IMR-90 (cell line): ENCODE measurements at regions not wholly inside any gene's neighbourhood (a gene's known extent, or its start where the extent isn't known, plus 50 kb on each side); places are given as distances from the start of the nearest gene placed in this dataset.

ENCODE experiments used
- ATAC-seq: fragments of 200-7000 bp; cut with Tn5 transposase; 2 replicates; pipeline ENCODE4 v1.9.1; 2020; ENCODE audit warnings: low read depth, mild to moderate bottlenecking, moderate library complexity
- BruUV-seq: library from RNA; stranded (reverse); fragments of 400-500 nt; replicated peaks from 2 replicates; lab custom pipeline; 2021; lab: Mats Ljungman, UMichigan
- CTCF ChIA-PET: fragments of 300-600 bp; formaldehyde crosslinking; extraction: SDS; loops from one replicate; lab custom pipeline; 2021; ENCODE audit warnings: antibody characterized with exemption; lab: Yijun Ruan, JAX
- POLR2A ChIA-PET: fragments of 300-600 bp; sonication (Branson Sonifier 250); formaldehyde crosslinking; loops from one replicate; lab custom pipeline; 2022; ENCODE audit warnings: antibody characterized with exemption; ENCODE audit not compliant: unreplicated experiment; lab: Charles Lee
- DNase-seq: peaks from one replicate; pipeline ENCODE4 v3.0.0; 2013
- H2AFZ ChIP-seq: replicated peaks from 2 replicates; pipeline ENCODE3; 2013; ENCODE audit warnings: low read length, mild to moderate bottlenecking; ENCODE audit not compliant: poor library complexity
- H2AK5ac ChIP-seq: 2 replicates; pipeline ENCODE4 v1.6.1; 2013; ENCODE audit warnings: low read depth, low read length, inconsistent platforms
- H2AK9ac ChIP-seq: replicated peaks from 2 replicates; pipeline ENCODE3; 2013; ENCODE audit warnings: mild to moderate bottlenecking, low read depth, low read length, moderate library complexity; ENCODE audit not compliant: poor library complexity
- H2BK120ac ChIP-seq: 2 replicates; pipeline ENCODE4 v1.6.1; 2013; ENCODE audit warnings: low read depth, low read length, inconsistent platforms
- H2BK15ac ChIP-seq: 3 replicates; pipeline ENCODE4 v1.6.1; 2013; ENCODE audit warnings: low read depth, low read length, inconsistent platforms
- H2BK20ac ChIP-seq: 2 replicates; pipeline ENCODE4 v1.6.1; 2013; ENCODE audit warnings: low read depth, mild to moderate bottlenecking, inconsistent platforms, low read length, moderate library complexity
- H2BK5ac ChIP-seq: 2 replicates; pipeline ENCODE4 v1.6.1; 2013; ENCODE audit warnings: mild to moderate bottlenecking, low read depth, low read length, inconsistent platforms; ENCODE audit not compliant: poor library complexity, severe bottlenecking
- H3K14ac ChIP-seq: replicated peaks from 2 replicates; pipeline ENCODE4 v1.6.1; 2013; ENCODE audit warnings: low read depth, low read length, inconsistent platforms
- H3K18ac ChIP-seq: 2 replicates; pipeline ENCODE4 v1.6.1; 2013; ENCODE audit warnings: low read depth, low read length, control low read depth
- H3K23ac ChIP-seq: 2 replicates; pipeline ENCODE4 v1.6.1; 2013; ENCODE audit warnings: low read depth, low read length, inconsistent platforms
- H3K27ac ChIP-seq: 2 replicates; pipeline ENCODE4 v1.5.1; 2013; ENCODE audit warnings: mild to moderate bottlenecking, control low read depth, low read length; ENCODE audit not compliant: insufficient read depth
- H3K27me3 ChIP-seq: 2 replicates; pipeline ENCODE4 v1.6.1; 2013; ENCODE audit warnings: low read length; ENCODE audit not compliant: control insufficient read depth, insufficient read depth
- H3K36me3 ChIP-seq: 2 replicates; pipeline ENCODE4 v1.6.1; 2013; ENCODE audit warnings: low read length, mixed read lengths; ENCODE audit not compliant: control insufficient read depth, insufficient read depth
- H3K4ac ChIP-seq: 2 replicates; pipeline ENCODE4 v1.6.1; 2013; ENCODE audit warnings: low read depth, low read length, inconsistent platforms
- H3K4me1 ChIP-seq: 2 replicates; pipeline ENCODE4 v1.6.1; 2013; ENCODE audit warnings: low read length, mixed read lengths; ENCODE audit not compliant: control insufficient read depth, insufficient read depth
- H3K4me2 ChIP-seq: 2 replicates; pipeline ENCODE4 v1.6.1; 2013; ENCODE audit warnings: low read depth, mild to moderate bottlenecking, control low read depth, low read length, moderate library complexity
- H3K4me3 ChIP-seq: 2 replicates; pipeline ENCODE4 v1.5.1; 2013; ENCODE audit warnings: low read depth, mild to moderate bottlenecking, control low read depth, low read length, moderate library complexity; ENCODE audit not compliant: insufficient read depth
- H3K56ac ChIP-seq: 2 replicates; pipeline ENCODE4 v1.6.1; 2013; ENCODE audit warnings: low read length, inconsistent platforms; ENCODE audit not compliant: insufficient read depth; ENCODE audit errors: extremely low read depth
- H3K79me1 ChIP-seq, 2 experiments: 2 replicates each; pipeline ENCODE4 v1.6.1; 2013; ENCODE audit warnings: low read length in 2 of 2, inconsistent platforms in 1 of 2, low read depth in 1 of 2
- H3K9ac ChIP-seq: 2 replicates; pipeline ENCODE4 v1.6.1; 2013; ENCODE audit warnings: low read depth, low read length, control low read depth
- H3K9me1 ChIP-seq: 2 replicates; pipeline ENCODE4 v1.6.1; 2013; ENCODE audit warnings: low read length, inconsistent platforms; ENCODE audit not compliant: insufficient read depth
- H3K9me3 ChIP-seq: 2 replicates; pipeline ENCODE4 v1.6.1; 2013; ENCODE audit warnings: low read length; ENCODE audit not compliant: control insufficient read depth, insufficient read depth
- H4K20me1 ChIP-seq: 2 replicates; pipeline ENCODE4 v1.6.1; 2013; ENCODE audit warnings: low read length, inconsistent platforms; ENCODE audit not compliant: insufficient read depth
- H4K5ac ChIP-seq: 2 replicates; pipeline ENCODE4 v1.6.1; 2013; ENCODE audit warnings: mild to moderate bottlenecking, low read depth, low read length, control low read depth
- H4K8ac ChIP-seq, 2 experiments: 2 replicates each; pipeline ENCODE4 v1.6.1; 2013; ENCODE audit warnings: low read depth in 2 of 2, low read length in 2 of 2, control low read depth in 1 of 2, inconsistent platforms in 1 of 2
- H4K91ac ChIP-seq: 2 replicates; pipeline ENCODE4 v1.6.1; 2013; ENCODE audit warnings: low read depth, low read length, inconsistent platforms; ENCODE audit not compliant: insufficient read depth
- BHLHE40 ChIP-seq: fragments of 150-350 bp; IDR thresholded peaks from 2 replicates; pipeline ENCODE4 v1.6.1; 2016; ENCODE audit warnings: mild to moderate bottlenecking, low read depth, low read length
- CEBPB ChIP-seq: IDR thresholded peaks from 2 replicates; pipeline ENCODE4 v1.6.1; 2012; ENCODE audit warnings: low read depth, low read length, improper control_type of control experiment
- CHD1 ChIP-seq: IDR thresholded peaks from 2 replicates; pipeline ENCODE4 v1.6.1; 2012; ENCODE audit warnings: low read depth, low read length, improper control_type of control experiment
- CTCF ChIP-seq: conservative IDR thresholded peaks from 2 replicates; pipeline ENCODE4 v1.5.1; 2012; ENCODE audit warnings: mild to moderate bottlenecking, low read depth, low read length, improper control_type of control experiment
- ELK1 ChIP-seq: fragments of 150-350 bp; IDR thresholded peaks from 2 replicates; pipeline ENCODE4 v1.6.1; 2016; ENCODE audit warnings: low read depth, mild to moderate bottlenecking, low read length, moderate library complexity, borderline replicate concordance
- FOS ChIP-seq: fragments of 150-350 bp; IDR thresholded peaks from 2 replicates; pipeline ENCODE4 v1.6.1; 2016; ENCODE audit warnings: low read depth, low read length
- MAFK ChIP-seq: IDR thresholded peaks from 2 replicates; pipeline ENCODE4 v1.6.1; 2012; ENCODE audit warnings: low read depth, low read length, improper control_type of control experiment
- MAZ ChIP-seq: IDR thresholded peaks from 2 replicates; pipeline ENCODE4 v1.6.1; 2012; ENCODE audit warnings: low read depth, mild to moderate bottlenecking, low read length, improper control_type of control experiment, moderate library complexity, borderline replicate concordance
- MXI1 ChIP-seq: IDR thresholded peaks from 2 replicates; pipeline ENCODE4 v1.6.1; 2012; ENCODE audit warnings: low read depth, mild to moderate bottlenecking, low read length, moderate library complexity, borderline replicate concordance
- NFE2L2 ChIP-seq: fragments of 150-350 bp; IDR thresholded peaks from 2 replicates; pipeline ENCODE4 v1.6.1; 2016; ENCODE audit warnings: low read depth, mild to moderate bottlenecking, low read length
- POLR2A ChIP-seq: IDR thresholded peaks from 2 replicates; pipeline ENCODE4 v1.6.1; 2012; ENCODE audit warnings: mild to moderate bottlenecking, low read depth, low read length
- RAD21 ChIP-seq: IDR thresholded peaks from 2 replicates; pipeline ENCODE4 v1.6.1; 2012; ENCODE audit warnings: low read length, improper control_type of control experiment
- RCOR1 ChIP-seq: IDR thresholded peaks from 2 replicates; pipeline ENCODE4 v1.6.1; 2012; ENCODE audit warnings: mild to moderate bottlenecking, low read length, improper control_type of control experiment; ENCODE audit not compliant: insufficient replicate concordance
- RFX5 ChIP-seq: IDR thresholded peaks from 2 replicates; pipeline ENCODE4 v1.8.0; 2012; ENCODE audit warnings: low read depth, mild to moderate bottlenecking, low read length, moderate library complexity
- SMC3 ChIP-seq: fragments of 150-350 bp; IDR thresholded peaks from 2 replicates; pipeline ENCODE4 v1.6.1; 2016; ENCODE audit warnings: low read depth, mild to moderate bottlenecking, antibody characterized with exemption, low read length, moderate library complexity
- USF2 ChIP-seq: fragments of 150-350 bp; IDR thresholded peaks from 2 replicates; pipeline ENCODE4 v1.6.1; 2017; ENCODE audit warnings: mild to moderate bottlenecking, antibody characterized with exemption, low read length, low read depth
- WGBS, 2 experiments: methylation state at CpG; one replicate each; pipeline versions ENCODE4 v1.1.5 to v1.1.7; 2013; ENCODE audit warnings: missing lambda C conversion rate in 2 of 2; ENCODE audit not compliant: insufficient read length in 1 of 2; ENCODE audit errors: extremely low coverage in 2 of 2; 5-methylcytosine and 5-hydroxymethylcytosine counted together
- dilution Hi-C: fragments of 300-500 bp; cut with HindIII; formaldehyde crosslinking; loops from one replicate; pipeline ENCODE4 v1.14.3; 2018; ENCODE audit warnings: low sequenced_read_pairs; ENCODE audit not compliant: unreplicated experiment
- in situ Hi-C: fragments of 300-500 bp; cut with MboI; formaldehyde crosslinking; loops from 3 replicates; pipeline ENCODE4 v1.14.3; 2019; ENCODE audit warnings: low sequenced_read_pairs, inconsistent platforms, mixed read lengths
- intact Hi-C: fragments of 100-400 bp; cut with micrococcal nuclease; formaldehyde crosslinking; loops from 2 replicates; pipeline ENCODE4 v1.10.0; 2022

DNA sequence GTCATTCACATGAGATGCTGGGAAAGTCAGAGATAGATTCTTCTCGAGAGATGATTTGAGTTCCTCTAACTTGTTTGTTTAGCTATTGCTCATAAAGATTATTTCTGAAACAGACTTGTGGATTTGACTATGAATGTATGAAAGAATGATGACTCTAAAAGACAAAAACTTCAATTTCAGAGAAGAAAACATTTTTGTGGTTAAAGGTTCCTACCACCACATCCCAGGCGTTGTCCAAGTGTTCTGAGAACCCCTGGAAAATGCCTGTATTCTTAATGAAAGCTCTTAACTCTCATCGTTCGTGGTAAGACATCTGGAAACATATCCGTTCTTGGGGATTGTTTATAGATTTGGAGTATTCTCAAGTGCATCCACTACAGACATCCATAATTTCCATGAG lies 228.7 kb downstream of the BARHL2 start:
- in situ Hi-C loops = no loop called here
- Histone ChIP-seq H3K4ac (no peak overlapping the region), H4K20me1 (no peaks in the 10 kb centered on the region), H2AFZ (no peak overlapping the region), H2BK15ac (no peak overlapping the region), H4K91ac (no peak overlapping the region), H3K18ac (no peak overlapping the region), H3K79me1 (no peaks in the 10 kb centered on the region), H2BK120ac (no peak overlapping the region), H3K4me3 (no peak overlapping the region), H2AK5ac (no peak overlapping the region), H3K56ac (no peak overlapping the region), H3K4me1 (no peaks in the 10 kb centered on the region), H3K14ac (no peak overlapping the region), H4K5ac (no peak overlapping the region), H3K27ac (no peak overlapping the region), H4K8ac (no peak overlapping the region), H3K27me3 (no peaks in the 10 kb centered on the region), H3K36me3 (no peaks in the 10 kb centered on the region), H2BK5ac (no peak overlapping the region), H2BK20ac (no peak overlapping the region), H3K4me2 (no peak overlapping the region), H2AK9ac (no peak overlapping the region), H3K9ac (no peak overlapping the region), H3K23ac (no peak overlapping the region), H3K9me3 (no peaks in the 10 kb centered on the region), H3K9me1 (no peaks in the 10 kb centered on the region)
- no CpG with 5 or more reads among the region's 5 CpGs for WGBS, 2 experiments
- dilution Hi-C loops = no loop called here
- POLR2A ChIA-PET = no interaction called here
- DNase-seq (peak; percentile 0), ATAC-seq (no peak)
- TF ChIP-seq MAZ = no peak
- TF ChIP-seq CEBPB = no peak
- TF ChIP-seq NFE2L2 = no peak
- TF ChIP-seq CHD1 = no peak
- no peak for TF ChIP-seq POLR2A
- TF ChIP-seq SMC3 = no peak
- no peak for TF ChIP-seq MXI1
- TF ChIP-seq FOS = no peak
- no peak for TF ChIP-seq RFX5
- TF ChIP-seq MAFK = no peak
- TF ChIP-seq ELK1 = no peak
- no peak for TF ChIP-seq BHLHE40
- no peak for TF ChIP-seq USF2
- TF ChIP-seq CTCF = no peak
- no peak for TF ChIP-seq RCOR1
- no peak for TF ChIP-seq RAD21
- CTCF ChIA-PET = no interaction called here
- intact Hi-C loops = no loop called here
- BruUV-seq = no TSS peak
